Nephron (organoid): ENCODE measurements at regions not wholly inside any gene's neighbourhood (a gene's known extent, or its start where the extent isn't known, plus 50 kb on each side); places are given as distances from the start of the nearest gene placed in this dataset.

Experiments
- H3K27ac Mint-ChIP-seq, 3 experiments: 2 replicates each; pipeline ENCODE4 v1.8.0; 2020; ENCODE audit warnings: mixed read lengths in 3 of 3, mild to moderate bottlenecking in 2 of 3, moderate library complexity in 1 of 3
- H3K27me3 Mint-ChIP-seq: 2 replicates; pipeline ENCODE4 v1.8.0; 2021; ENCODE audit warnings: low read depth, mild to moderate bottlenecking, moderate library complexity, mixed read lengths
- H3K36me3 Mint-ChIP-seq: 2 replicates; pipeline ENCODE4 v1.8.0; 2020; ENCODE audit warnings: low read depth, mixed read lengths
- H3K4me1 Mint-ChIP-seq: 2 replicates; pipeline ENCODE4 v1.8.0; 2020; ENCODE audit warnings: mixed read lengths
- H3K4me3 Mint-ChIP-seq, 3 experiments: 2 replicates each; pipeline ENCODE4 v1.8.0; 2020; ENCODE audit warnings: mild to moderate bottlenecking in 3 of 3, mixed read lengths in 3 of 3, moderate library complexity in 2 of 3
- H3K9me3 Mint-ChIP-seq: 2 replicates; pipeline ENCODE4 v1.8.0; 2020; ENCODE audit warnings: mixed read lengths
- CTCF ChIP-seq, 3 experiments: fragments of 200-600 bp; sonication (generic); IDR thresholded peaks; one replicate each; pipeline ENCODE4 v1.5.0; 2021; ENCODE audit warnings: antibody characterized with exemption in 3 of 3; ENCODE audit not compliant: unreplicated experiment in 3 of 3

DNA sequence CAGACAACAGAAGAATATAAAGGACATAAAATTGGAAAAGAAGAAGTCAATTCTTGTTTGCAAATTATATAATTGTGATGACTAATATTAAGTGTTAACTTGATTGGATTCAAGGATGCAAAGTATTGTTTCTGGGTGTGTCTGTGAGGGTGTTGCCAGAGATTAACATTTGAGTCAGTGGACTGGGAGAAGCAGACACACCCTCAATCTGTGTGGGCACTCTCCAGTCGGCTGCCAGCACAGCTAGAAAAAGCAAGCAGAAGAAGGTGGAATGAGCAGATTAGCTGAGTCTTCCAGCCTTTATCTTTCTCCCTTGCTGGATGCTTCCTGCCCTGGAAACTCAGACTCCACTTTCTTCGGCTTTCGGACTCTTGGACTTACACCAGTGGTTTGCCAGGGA, 51.7 kb downstream of the UBE2NL start:
- peaks cover 2% of the 10 kb centered on the region for H3K9me3 Mint-ChIP-seq
- H3K4me3 Mint-ChIP-seq: no peak overlapping the region
- peaks cover 12% of the 10 kb centered on the region for H3K4me1 Mint-ChIP-seq
- no peak overlapping the region for H3K27ac Mint-ChIP-seq
- no peaks in the 10 kb centered on the region for H3K27me3 Mint-ChIP-seq
- TF ChIP-seq CTCF (IDR thresholded peaks at IDR 0.05; ENCODE audit: unreplicated experiment in 3 of 3): no peak
- H3K36me3 Mint-ChIP-seq: no peaks in the 10 kb centered on the region

- no peaks in the 10 kb centered on the region for H3K36me3 Mint-ChIP-seq
- no peaks in the 10 kb centered on the region for H3K4me1 Mint-ChIP-seq
- H3K4me3 Mint-ChIP-seq: no peak overlapping the region
- no peak for TF ChIP-seq CTCF (IDR thresholded peaks at IDR 0.05; ENCODE audit: unreplicated experiment in 3 of 3)
- no peaks in the 10 kb centered on the region for H3K27me3 Mint-ChIP-seq
- H3K9me3 Mint-ChIP-seq: peaks cover 3% of the 10 kb centered on the region
- H3K27ac Mint-ChIP-seq: no peak overlapping the region
Measured at GRCh38 chrX:143940119-143940518, 56.2 kb downstream of the UBE2NL start.

GRCh38 chrX:143945171-143945570, 61.3 kb downstream of the UBE2NL start:
- Mint-ChIP-seq H3K9me3 (peaks cover 11% of the 10 kb centered on the region), H3K27ac (no peak overlapping the region), H3K4me1 (no peaks in the 10 kb centered on the region), H3K27me3 (no peaks in the 10 kb centered on the region), H3K4me3 (no peak overlapping the region), H3K36me3 (no peaks in the 10 kb centered on the region)
- no peak for TF ChIP-seq CTCF (IDR thresholded peaks at IDR 0.05; ENCODE audit: unreplicated experiment in 3 of 3)

DNA sequence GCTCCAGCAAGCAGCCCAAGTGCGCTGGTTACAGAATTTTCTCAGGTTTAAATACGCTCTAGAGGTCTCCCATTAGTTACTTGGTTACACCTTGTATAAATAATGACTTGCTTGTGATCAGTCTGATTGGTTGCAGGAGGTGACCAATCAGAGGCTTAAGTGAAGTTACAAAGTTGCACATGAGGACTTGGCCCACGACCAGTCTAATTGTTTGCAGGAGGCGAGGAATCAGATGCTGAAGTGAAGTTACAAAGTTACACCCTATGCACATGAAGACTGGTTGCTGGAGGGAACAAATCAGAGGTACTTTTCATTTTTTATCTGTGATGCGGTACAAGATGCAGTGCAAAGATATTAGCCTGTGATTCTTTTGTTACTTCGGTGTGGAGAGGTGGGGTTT, 80.7 kb downstream of the UBE2NL start:
- no peaks in the 10 kb centered on the region for H3K36me3 Mint-ChIP-seq
- H3K9me3 Mint-ChIP-seq: peaks cover 20% of the 10 kb centered on the region
- H3K27ac Mint-ChIP-seq: no peak overlapping the region
- TF ChIP-seq CTCF (IDR thresholded peaks at IDR 0.05; ENCODE audit: unreplicated experiment in 3 of 3): no peak
- H3K4me1 Mint-ChIP-seq: no peaks in the 10 kb centered on the region
- H3K27me3 Mint-ChIP-seq: no peaks in the 10 kb centered on the region
- H3K4me3 Mint-ChIP-seq: no peak overlapping the region

DNA sequence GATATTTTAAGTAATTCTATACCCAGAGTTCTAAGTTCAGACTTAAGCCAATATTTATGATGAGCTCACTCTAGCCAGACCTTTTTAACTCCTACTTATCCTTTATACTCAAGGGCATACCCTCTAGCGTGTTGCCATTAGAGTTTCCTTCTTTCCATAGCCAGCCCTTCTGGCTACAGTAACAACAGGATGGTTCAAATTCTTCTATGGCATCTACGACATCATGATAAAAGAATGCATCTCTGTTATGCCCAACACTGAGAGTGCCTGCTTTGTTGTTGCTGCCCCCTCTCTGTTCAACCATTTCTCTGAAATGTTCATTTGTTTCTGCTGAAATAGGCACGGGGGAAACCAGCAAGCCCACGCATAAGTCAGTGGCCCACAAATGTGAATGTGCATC, 104.5 kb downstream of the UBE2NL start:
- Mint-ChIP-seq H3K9me3 (peaks cover 9% of the 10 kb centered on the region), H3K4me3 (no peak overlapping the region), H3K36me3 (no peaks in the 10 kb centered on the region), H3K27ac (no peak overlapping the region), H3K27me3 (no peaks in the 10 kb centered on the region), H3K4me1 (no peaks in the 10 kb centered on the region)
- TF ChIP-seq CTCF (IDR thresholded peaks at IDR 0.05; ENCODE audit: unreplicated experiment in 3 of 3): no peak

- Mint-ChIP-seq H3K36me3 (no peaks in the 10 kb centered on the region), H3K4me3 (no peak overlapping the region)
Measured at GRCh38 chrX:143994206-143994605, 110.3 kb downstream of the UBE2NL start.

More at GRCh38 chrX:143994206-143994605, 110.3 kb downstream of the UBE2NL start:
- no peaks in the 10 kb centered on the region for H3K4me1 Mint-ChIP-seq
- H3K27me3 Mint-ChIP-seq: no peaks in the 10 kb centered on the region
- peaks cover 12% of the 10 kb centered on the region for H3K9me3 Mint-ChIP-seq
- TF ChIP-seq CTCF (IDR thresholded peaks at IDR 0.05; ENCODE audit: unreplicated experiment in 3 of 3): no peak
- no peak overlapping the region for H3K27ac Mint-ChIP-seq
